ENCODE measurements at regions not wholly inside any gene's neighbourhood (a gene's known extent, or its start where the extent isn't known, plus 50 kb on each side); places are given as distances from the start of the nearest gene placed in this dataset.

DNA sequence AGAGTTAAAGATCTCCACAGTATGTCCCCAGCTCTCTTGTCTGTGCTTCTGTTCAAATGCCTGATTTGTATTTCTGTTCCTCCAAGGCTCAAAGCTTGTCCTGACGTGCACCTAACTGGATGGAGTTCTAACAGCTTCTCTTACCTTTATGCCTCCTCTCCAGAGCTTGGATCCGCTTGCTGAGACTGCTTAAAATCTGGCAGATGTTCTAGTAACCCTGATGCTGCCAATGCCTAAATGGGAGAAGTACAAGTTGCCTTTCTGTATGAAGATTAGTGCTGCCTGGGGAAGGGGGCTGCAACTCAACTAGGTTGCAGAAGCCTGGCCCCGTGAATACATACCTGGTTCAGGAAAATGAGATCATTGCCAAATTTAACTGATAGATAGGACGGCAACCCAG, 354.5 kb upstream of the KCNMB2 start:
- H3K4me3 ChIP-seq: no peak overlapping the region
- no peak for DNase-seq (ENCODE audit: low read depth in 1 of 2, low spot score in 1 of 2)
- no peaks in the 10 kb centered on the region for H3K36me3 ChIP-seq

DNA sequence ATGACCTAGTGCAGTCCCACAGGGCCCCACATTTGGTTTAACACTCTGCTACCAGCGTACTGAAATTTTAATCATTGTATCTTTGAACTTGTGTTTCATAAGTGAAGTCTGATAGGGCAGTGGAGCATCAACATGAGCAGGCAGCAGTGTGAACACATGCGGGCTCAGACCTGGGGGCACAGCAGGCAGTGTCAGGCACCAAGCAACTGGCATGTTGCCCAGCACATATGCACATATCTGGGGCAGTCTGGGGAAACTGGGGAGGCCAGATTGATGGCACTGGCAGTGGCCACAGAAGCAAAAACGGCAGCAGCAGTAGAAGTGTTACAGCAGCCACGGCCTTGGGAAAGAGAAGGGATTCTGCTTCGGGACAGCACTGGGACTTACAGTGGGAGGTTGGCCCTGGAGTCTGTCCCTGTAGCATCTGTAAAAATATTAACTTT, 353.9 kb upstream of the KCNMB2 start:
- H3K27me3 ChIP-seq: no peaks in the 10 kb centered on the region
- H3K4me1 ChIP-seq (ENCODE audit: low read depth): no peaks in the 10 kb centered on the region
- TF ChIP-seq, protein P1, sequence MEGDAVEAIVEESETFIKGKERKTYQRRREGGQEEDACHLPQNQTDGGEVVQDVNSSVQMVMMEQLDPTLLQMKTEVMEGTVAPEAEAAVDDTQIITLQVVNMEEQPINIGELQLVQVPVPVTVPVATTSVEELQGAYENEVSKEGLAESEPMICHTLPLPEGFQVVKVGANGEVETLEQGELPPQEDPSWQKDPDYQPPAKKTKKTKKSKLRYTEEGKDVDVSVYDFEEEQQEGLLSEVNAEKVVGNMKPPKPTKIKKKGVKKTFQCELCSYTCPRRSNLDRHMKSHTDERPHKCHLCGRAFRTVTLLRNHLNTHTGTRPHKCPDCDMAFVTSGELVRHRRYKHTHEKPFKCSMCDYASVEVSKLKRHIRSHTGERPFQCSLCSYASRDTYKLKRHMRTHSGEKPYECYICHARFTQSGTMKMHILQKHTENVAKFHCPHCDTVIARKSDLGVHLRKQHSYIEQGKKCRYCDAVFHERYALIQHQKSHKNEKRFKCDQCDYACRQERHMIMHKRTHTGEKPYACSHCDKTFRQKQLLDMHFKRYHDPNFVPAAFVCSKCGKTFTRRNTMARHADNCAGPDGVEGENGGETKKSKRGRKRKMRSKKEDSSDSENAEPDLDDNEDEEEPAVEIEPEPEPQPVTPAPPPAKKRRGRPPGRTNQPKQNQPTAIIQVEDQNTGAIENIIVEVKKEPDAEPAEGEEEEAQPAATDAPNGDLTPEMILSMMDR (IDR thresholded peaks at IDR 0.05; ENCODE audit: low read depth, low read length): no peak
- no peaks in the 10 kb centered on the region for H3K36me3 ChIP-seq
- no peaks in the 10 kb centered on the region for H3K9me3 ChIP-seq (ENCODE audit: low read depth)
- H3K27ac ChIP-seq: no peak overlapping the region
- H3K4me3 ChIP-seq: no peak overlapping the region
- no peak for DNase-seq (ENCODE audit: low read depth in 1 of 2, low spot score in 1 of 2)

More for the DNA sequence above, 354.5 kb upstream of the KCNMB2 start:
- Histone ChIP-seq H3K4me1 (ENCODE audit: low read depth) (no peaks in the 10 kb centered on the region), H3K27me3 (no peaks in the 10 kb centered on the region), H3K9me3 (ENCODE audit: low read depth) (no peaks in the 10 kb centered on the region), H3K27ac (no peak overlapping the region)
- TF ChIP-seq, protein P1 (IDR thresholded peaks at IDR 0.05; ENCODE audit: low read depth, low read length): no peak

DNA sequence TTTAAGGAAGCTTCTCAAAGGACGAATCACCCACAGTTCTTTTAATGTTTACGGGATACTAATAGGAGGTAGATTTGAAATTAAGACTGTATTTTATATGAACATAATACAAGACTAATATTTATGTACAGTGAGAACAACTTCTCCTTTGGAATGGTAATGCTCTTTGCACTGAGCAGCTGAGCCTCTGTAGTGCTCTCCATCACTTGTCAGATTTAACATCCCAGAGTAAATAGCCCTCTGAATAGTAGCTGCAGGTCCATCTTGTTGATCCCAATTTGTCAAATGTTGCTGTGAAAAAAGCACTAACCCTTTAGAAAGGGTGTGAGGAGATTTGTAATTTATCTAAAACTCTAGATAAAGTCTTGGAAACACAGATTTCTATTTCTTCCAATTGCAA, 351.4 kb upstream of the KCNMB2 start:
- no peak overlapping the region for H3K4me3 ChIP-seq
- H3K36me3 ChIP-seq: no peaks in the 10 kb centered on the region
- TF ChIP-seq, protein P1 (IDR thresholded peaks at IDR 0.05; ENCODE audit: low read depth, low read length): no peak
- DNase-seq (ENCODE audit: low read depth in 1 of 2, low spot score in 1 of 2): no peak
- no peak overlapping the region for H3K27ac ChIP-seq
- H3K9me3 ChIP-seq (ENCODE audit: low read depth): no peaks in the 10 kb centered on the region
- H3K4me1 ChIP-seq (ENCODE audit: low read depth): no peaks in the 10 kb centered on the region
- H3K27me3 ChIP-seq: no peaks in the 10 kb centered on the region

DNA sequence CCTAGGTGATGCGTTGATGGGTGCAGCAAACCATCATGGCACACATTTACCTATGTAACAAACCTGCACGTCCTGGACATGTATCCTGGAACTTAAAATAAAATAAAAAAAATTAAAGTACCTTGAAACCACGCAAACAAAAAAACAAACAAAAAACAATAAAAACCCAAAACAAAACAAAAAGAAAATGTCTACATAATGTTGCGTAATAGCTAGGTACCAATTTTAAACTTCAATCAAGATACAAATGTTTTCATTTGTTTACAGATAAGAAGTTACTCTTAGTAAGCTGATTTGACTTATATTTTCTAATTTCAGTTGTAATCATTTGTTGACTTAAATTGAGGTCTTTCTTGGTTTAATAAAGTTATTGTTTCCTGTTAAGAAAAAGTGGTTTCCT, 349.6 kb upstream of the KCNMB2 start:
- DNase-seq (ENCODE audit: low read depth in 1 of 2, low spot score in 1 of 2): no peak
- no peaks in the 10 kb centered on the region for H3K27me3 ChIP-seq
- H3K9me3 ChIP-seq (ENCODE audit: low read depth): no peaks in the 10 kb centered on the region
- H3K4me3 ChIP-seq: no peak overlapping the region
- H3K4me1 ChIP-seq (ENCODE audit: low read depth): no peaks in the 10 kb centered on the region
- no peak overlapping the region for H3K27ac ChIP-seq
- no peaks in the 10 kb centered on the region for H3K36me3 ChIP-seq
- TF ChIP-seq, protein P1 (IDR thresholded peaks at IDR 0.05; ENCODE audit: low read depth, low read length): no peak

DNA sequence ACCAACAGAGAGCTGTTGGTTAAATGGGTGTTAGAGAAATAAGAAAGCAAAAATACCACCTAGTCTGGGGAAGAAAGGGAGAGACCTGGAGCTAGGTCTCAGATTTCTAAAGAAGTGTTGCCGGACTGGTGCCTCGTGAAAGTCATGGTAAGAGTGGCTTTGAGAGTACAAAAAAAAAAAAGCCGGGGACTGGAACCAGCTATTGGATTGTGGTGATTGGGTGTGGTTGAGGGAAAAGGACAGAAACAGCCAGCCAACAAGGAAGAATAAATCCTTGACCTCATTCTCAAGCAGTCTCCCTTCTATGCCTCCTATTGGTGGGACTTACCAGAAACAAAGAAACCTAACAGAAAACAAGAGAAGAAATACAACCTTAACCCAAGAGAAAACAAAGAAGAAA, 346.4 kb upstream of the KCNMB2 start:
- no peaks in the 10 kb centered on the region for H3K27me3 ChIP-seq
- no peaks in the 10 kb centered on the region for H3K4me1 ChIP-seq (ENCODE audit: low read depth)
- H3K4me3 ChIP-seq: no peak overlapping the region
- no peak overlapping the region for H3K27ac ChIP-seq
- no peaks in the 10 kb centered on the region for H3K36me3 ChIP-seq
- no peaks in the 10 kb centered on the region for H3K9me3 ChIP-seq (ENCODE audit: low read depth)
- TF ChIP-seq, protein P1 (IDR thresholded peaks at IDR 0.05; ENCODE audit: low read depth, low read length): no peak
- no peak for DNase-seq (ENCODE audit: low read depth in 1 of 2, low spot score in 1 of 2)

DNA sequence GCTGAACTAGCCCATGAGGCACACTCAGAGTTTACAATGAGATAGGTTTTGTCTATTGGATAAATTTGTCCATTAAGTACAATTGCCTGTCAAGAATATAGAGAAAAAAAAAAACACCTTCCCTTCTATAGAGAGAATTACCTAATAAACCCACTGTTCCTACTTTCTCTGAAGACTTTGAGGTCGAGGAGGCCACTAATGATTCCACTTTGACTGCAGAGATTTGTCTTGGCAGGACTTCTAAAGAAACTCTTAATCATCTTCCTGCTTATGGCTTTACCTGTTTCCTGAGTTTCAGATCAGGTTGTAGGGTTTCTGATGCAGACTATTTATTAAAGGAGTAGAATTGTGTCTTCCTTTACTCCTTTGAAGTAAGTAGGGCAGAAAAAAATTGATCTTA, 342.4 kb upstream of the KCNMB2 start:
- Histone ChIP-seq H3K4me1 (ENCODE audit: low read depth) (no peaks in the 10 kb centered on the region), H3K36me3 (no peaks in the 10 kb centered on the region), H3K4me3 (no peak overlapping the region), H3K27ac (no peak overlapping the region), H3K9me3 (ENCODE audit: low read depth) (no peaks in the 10 kb centered on the region), H3K27me3 (no peaks in the 10 kb centered on the region)
- no peak for DNase-seq (ENCODE audit: low read depth in 1 of 2, low spot score in 1 of 2)
- TF ChIP-seq, protein P1 (IDR thresholded peaks at IDR 0.05; ENCODE audit: low read depth, low read length): no peak
